ENCODE measurements at regions not wholly inside any gene's neighbourhood (a gene's known extent, or its start where the extent isn't known, plus 50 kb on each side); places are given as distances from the start of the nearest gene placed in this dataset.
"Not testable (repeated sequence)": the region's sequence is repeated elsewhere in the genome, so short reads cannot be mapped to it uniquely, and the experiment has no call there.

DNA sequence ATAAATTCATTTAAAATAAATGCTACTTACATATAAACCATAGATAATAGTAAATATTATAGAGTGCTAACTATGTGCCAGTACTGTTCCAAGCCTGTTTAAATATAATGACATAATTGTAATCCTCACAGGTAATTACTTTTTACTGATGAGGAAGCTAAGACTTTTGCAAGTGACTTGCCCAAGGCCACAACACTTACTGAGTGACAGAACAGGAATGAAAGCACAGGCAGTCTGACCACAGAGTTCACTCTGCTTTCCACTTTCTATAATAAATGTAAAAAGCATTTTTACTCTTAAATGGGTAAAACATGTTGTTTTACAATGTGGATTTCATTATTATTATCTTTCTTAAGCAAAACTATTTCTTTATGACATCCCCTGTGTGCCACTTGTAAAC lies 537.8 kb upstream of the SLC39A10 start:
- FAIRE-seq (no peak), DNase-seq (ENCODE audit: low spot score in 2 of 2) (no peak)

DNA sequence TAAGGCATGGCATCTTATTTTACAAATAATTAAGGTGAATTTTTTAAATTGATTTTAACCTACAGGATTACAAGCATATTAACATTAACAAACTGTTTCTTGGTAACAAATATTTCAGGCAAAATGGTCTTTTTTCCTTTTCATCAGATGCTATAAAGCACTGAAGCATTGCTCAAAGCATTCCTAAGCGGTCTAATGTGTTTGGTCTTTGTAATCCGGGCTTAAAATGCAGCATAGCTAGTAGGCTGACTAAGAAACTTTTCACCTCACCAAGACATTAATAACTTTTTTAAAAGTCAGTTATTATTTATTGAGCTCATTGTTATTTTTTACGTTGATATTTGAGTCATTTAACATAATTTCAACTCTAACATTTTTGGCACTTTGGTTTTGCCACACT lies 538.8 kb upstream of the SLC39A10 start:
- no peak for FAIRE-seq
- no peak for DNase-seq (ENCODE audit: low spot score in 2 of 2)

DNA sequence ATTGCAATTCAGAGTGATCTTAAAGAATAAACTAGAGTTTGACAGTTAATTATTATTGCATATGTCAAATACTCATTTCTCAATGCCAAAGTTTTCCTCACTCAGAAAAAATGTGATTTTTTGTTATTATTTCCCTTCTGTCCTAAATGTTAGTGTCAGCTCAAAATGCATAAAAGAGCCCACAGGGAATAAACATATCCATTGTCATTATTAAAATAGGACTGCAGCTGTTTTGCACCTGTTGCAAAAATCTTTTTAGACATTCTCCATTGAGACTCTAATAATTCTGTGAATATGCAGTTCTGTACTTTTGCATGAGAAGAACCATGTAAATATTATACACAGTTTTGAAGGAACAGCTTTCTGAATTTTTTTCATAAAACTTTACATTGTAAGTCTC lies 540.0 kb upstream of the SLC39A10 start:
- no peak for FAIRE-seq
- no peak for DNase-seq (ENCODE audit: low spot score in 2 of 2)

DNA sequence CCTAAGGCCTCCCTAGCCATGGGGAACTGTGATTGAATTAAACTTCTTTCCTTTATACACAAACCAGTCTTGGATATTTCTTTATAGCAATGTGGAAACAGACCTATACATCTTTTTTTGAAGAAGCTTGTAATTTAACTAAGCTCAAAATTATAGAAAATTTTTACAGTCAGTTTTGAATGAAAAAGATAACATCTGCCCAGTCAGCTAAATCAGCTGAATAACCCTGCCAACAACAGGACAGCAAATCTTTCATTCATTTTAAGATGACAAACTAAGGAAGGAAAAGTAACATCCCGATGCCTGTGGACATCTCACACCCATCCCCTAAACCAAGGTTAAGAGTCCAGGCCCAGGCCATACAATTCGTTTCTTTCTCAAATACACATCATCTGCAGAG lies 541.3 kb upstream of the SLC39A10 start:
- FAIRE-seq (no peak), DNase-seq (ENCODE audit: low spot score in 2 of 2) (no peak)

DNA sequence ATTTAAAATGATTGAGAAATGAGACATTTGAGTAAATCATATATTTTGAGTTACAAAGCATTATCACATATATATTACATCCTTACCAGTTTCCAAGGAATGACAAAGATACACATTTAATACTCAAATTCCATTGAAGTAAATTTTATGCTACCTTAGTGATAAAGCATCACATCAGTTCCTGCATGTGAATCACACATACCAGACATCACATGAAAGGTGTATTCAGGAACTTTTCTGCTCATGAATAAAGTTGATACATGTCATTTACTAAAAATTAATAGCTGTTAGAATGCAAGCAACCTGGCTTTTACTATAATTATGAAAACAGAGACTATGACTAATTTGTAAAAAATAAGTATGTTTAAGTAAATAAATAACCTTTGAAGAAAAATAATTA lies 548.8 kb upstream of the SLC39A10 start:
- DNase-seq (ENCODE audit: low spot score in 2 of 2), result no peak
- FAIRE-seq, result no peak

DNA sequence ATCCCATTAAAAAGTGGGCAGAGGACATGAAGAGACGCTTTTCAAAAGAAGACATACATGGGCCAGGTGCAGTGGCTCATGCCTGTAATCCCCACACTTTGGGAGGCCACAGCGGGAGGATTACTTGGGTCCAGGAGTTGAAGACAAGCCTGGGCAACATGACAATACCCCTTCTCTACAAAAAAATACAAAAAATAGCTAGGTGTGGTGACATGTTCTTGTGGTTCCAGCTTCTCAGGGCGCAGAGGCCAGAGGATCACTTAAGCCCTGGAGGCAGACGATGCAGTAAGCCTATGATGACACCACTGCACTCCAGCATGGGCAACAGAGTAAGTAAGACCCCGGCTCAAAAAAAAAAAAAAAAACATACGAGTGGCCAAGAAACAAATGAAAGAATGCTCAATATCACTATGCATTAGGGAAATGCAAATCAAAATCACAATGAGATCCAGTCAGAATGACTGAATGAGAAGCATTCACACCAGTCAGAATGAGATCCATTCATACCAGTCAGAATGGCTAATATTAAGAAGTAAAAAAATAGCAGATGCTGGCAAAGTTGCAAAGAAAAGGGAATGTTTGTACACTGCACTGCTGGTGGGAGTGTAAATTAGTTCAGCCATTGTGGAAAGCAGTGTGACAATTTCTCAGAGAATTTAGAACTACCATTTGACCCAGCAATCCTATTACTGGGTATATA lies 550.2 kb upstream of the SLC39A10 start:
- DNase-seq (ENCODE audit: low spot score in 2 of 2) (no peak), FAIRE-seq (peak; percentile 47)

DNA sequence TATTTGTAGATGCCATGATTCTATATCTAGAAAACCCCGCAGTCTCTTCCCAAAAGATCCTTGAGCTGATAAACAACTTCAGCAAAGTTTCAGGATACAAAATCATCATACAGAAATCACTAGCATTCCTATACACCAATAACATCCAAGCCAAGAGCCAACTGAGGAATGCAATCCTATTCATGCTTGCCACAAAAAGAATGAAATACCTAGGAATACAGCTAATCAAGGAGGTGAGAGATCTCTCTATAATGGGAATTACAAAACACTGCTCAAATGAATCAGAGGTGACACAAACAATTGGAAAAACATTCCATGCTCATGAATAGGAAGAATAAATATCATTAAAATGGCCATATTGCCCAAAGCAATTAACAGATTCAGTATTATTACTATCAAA lies 551.4 kb upstream of the SLC39A10 start:
- FAIRE-seq, result no peak
- DNase-seq (ENCODE audit: low spot score in 2 of 2), result no peak

DNA sequence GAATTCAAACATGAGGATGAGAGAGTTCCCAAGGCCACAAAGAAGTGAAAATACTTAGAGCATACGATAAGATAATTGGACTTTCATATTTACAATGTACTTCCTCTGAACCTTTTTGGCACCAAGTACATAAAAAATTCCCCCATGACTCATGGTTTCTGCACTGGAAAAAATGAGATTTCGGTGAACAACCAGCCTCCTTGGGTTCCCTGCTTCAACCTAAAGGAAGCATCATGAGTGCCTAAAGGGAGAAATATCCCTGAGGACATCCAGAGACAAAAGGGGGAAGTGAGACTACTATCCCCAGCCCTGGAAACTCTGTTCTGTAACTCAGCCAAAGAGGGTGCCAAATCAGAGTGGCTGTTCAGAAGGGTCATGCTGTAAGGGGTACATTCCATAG lies 562.7 kb upstream of the SLC39A10 start:
- DNase-seq (ENCODE audit: low spot score in 2 of 2) (no peak), FAIRE-seq (no peak)

DNA sequence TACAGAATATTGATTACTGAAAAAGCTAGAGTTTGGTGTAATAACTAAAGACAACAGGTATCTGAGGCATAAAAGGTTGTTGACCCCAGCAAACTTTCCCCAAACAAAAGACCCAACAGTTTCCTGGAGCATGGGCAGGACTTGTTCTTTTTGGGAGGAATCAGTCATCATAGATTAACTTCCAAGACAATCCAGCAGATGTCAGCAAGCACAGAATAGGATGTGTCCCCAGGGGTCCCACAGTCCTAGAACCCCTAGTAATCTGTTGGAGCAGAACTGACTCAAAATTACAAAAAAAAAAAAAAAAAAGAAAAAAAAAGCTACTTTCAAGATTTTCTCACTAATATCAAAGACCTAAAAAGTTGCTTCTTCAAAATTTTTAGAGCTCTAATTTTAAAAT lies 564.7 kb upstream of the SLC39A10 start:
- FAIRE-seq, result no peak
- no peak for DNase-seq (ENCODE audit: low spot score in 2 of 2)

DNA sequence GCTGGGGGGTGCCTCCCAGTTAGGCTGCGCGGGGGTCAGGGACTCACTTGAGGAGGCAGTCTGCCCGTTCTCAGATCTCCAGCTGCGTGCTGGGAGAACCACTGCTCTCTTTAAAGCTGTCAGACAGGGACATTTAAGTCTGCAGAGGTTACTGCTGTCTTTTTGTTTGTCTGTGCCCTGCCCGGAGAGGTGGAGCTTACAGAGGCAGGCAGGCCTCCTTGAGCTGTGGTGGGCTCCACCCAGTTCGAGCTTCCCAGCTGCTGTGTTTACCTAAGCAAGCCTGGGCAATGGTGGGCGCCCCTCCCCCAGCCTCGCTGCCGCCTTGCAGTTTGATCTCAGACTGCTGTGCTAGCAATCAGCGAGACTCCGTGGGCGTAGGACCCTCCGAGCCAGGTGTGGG lies 584.2 kb upstream of the SLC39A10 start:
- FAIRE-seq; DNase-seq (ENCODE audit: low spot score in 2 of 2): not testable (repeated sequence)

DNA sequence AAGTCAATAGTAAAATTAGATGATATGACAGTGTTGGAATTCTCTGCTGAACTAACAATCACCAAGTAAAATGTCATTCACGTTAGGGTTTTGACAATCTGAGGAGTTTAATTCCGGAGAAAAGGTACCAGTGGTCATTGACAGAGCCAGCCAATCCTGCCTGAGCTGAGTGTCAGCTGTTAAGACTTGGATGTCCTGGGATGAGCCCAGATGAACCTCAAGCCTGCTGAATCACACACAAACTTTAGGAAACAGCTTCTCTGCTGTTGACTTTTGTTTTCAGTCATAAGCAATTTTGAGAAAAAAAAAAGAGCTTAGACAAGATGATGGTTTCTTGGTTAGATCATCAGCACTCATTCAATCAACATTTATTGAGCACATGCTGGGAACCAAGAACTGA lies 600.0 kb upstream of the SLC39A10 start:
- FAIRE-seq, result no peak
- DNase-seq (ENCODE audit: low spot score in 2 of 2), result no peak

DNA sequence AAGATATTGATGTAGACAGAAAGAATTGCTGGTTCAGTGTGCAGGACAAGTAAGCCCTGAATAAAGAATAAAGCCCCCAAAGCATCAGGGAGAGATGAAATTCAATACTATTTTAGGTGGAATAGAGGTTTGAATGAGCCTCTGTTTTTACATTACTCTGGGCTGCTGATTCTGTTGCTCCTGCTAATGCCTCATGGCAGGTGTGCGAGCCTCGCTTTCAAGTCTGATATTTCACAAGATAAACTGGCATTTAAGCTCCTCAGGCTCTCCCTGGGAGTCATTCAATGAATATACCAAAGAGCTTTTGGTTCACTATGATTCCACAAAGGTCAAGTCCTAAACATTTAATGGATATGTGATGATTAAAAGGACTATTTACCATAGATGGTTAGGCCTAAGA lies 601.0 kb upstream of the SLC39A10 start:
- FAIRE-seq (no peak), DNase-seq (ENCODE audit: low spot score in 2 of 2) (no peak)

DNA sequence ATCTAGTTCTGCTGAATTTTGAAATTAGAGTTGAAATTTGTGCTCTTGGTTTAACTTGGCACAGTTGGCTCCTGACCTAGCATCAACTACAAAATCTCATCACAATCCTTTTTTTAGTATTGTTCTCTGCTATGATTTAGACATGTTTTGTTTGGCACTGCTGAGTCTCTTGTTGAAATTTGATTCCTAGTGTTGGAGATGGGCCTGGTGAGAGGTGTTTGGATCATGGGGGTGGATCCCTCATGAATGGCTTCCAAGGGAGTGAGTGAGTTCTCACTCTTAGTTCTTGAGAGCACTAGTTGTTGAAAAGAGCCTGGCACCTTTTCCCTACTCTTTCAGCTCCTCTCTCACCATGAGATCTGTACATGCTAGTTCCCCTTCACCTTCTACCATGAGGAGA lies 605.6 kb upstream of the SLC39A10 start:
- DNase-seq (ENCODE audit: low spot score in 2 of 2) (no peak), FAIRE-seq (no peak)

DNA sequence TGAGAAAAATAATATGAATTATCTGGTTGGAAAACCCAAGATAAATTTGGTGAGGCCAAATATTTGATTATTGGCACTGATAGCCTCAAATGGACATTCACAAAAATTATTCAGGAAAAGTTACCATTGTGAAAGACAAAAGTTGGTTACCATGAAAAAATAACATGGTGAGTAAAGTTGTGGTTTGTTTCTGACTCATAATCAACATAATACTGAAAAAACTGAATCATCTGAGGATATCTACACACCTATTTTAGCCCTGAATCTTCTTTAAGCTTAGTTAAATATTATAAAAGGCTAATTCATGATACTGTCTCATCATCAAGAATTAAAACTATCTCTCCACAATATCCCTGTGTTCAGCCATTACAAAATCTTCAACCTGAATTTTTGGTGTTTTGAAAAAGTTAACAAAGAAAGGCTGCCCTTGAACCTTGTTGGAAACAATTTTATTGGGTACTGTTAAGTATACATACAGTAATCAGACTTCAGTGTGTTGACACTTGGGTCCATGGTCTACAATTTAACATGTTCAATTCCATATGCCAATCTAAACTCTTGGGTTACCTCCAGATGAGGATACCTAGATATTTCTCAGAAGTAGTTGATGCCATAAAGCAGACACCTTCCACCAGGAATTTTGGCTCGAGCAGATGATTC lies 607.5 kb upstream of the SLC39A10 start:
- FAIRE-seq (no peak), DNase-seq (ENCODE audit: low spot score in 2 of 2) (no peak)

DNA sequence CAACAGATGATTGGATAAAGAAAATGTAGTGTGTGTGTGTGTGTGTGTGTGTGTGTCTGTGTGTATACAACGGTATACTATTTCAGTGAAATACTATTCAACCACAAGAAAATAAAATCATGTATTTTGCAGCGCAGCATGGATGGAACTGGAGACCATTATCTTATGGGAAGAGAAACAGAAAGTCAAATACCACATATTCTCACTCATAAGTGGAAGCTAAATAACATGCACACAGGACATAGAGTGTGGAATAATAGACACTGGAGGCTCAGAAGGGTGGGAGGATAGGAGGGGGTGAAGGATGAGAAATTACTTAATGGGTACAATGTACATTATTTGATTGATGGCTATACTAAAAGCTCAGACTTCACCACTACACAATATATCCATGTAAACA lies 609.1 kb upstream of the SLC39A10 start:
- no peak for FAIRE-seq
- DNase-seq (ENCODE audit: low spot score in 2 of 2), result no peak

DNA sequence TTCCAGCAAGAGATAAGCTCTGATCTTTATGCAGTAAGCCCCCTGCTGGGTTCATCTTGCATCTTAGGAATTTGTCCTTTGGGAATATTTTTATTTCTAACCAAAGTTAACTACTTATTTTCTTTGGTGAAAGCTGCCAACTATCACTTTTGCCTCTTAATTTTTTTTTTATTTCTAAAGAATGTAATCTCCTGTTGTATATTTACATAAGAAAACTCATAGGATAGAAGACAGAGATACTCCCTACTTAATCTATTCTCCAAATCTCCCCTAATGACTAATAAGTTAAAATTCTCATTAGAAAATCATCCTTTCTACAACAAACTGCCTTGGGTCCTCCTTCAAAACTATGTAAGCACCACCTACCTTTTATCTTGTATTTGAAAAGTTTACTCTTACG lies 612.2 kb upstream of the SLC39A10 start:
- no peak for DNase-seq (ENCODE audit: low spot score in 2 of 2)
- no peak for FAIRE-seq

DNA sequence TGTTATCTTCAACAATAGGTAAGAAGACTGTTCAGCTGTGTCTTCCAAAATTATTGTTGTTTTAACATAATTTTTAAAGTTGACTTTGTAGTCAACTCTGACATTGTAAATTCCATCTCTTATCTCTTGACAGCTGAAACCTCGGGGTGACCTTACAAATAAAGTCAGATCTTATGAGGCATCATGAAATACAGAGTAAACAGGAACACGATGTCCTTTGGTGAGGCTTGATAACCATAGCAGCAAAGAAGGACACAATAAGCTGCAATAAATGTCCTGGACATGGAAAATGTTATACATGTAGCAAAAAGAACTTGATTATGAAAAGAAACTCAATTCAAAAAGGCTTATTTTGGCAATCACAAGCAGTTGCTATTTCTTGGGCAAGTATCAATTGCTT lies 618.9 kb upstream of the SLC39A10 start:
- FAIRE-seq (no peak), DNase-seq (ENCODE audit: low spot score in 2 of 2) (no peak)

DNA sequence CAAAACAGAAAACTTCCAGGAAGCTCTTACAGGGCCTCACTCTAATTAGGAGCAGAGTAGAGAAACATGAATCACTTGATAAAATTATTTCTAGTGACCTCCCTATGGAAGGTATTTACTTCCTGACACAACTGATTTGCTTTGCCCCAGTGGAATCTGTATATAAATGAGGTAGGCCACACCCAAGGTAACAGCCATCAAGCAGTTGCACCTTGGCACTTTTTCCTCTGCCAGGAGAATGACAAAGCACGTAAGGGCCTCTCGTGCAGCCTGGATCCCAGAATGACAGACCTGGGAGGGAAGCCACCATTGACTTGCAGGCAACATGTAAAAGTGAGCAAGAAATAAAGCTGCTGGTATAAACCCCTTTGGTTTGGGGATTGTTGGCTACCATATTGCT lies 620.0 kb upstream of the SLC39A10 start:
- no peak for FAIRE-seq
- DNase-seq (ENCODE audit: low spot score in 2 of 2), result no peak

DNA sequence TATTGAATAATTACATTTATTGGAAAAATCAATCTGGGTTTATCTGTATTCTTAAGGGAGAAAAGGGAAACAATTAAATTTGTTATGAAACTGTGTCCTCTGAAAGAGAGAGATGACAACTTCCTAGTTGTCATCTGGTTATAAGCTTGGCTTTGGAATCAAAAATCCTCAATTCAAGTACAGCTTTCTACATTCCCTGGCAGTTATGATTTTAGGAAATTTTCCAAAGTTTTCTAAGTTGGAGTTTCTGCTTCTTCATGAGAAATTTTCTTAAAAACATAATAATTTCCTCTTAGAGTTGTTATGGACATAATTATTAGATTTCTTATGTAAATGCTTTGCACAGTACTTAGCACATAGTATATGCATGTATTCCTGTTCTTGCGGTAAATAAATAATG lies 625.6 kb upstream of the SLC39A10 start:
- FAIRE-seq (no peak), DNase-seq (ENCODE audit: low spot score in 2 of 2) (no peak)

DNA sequence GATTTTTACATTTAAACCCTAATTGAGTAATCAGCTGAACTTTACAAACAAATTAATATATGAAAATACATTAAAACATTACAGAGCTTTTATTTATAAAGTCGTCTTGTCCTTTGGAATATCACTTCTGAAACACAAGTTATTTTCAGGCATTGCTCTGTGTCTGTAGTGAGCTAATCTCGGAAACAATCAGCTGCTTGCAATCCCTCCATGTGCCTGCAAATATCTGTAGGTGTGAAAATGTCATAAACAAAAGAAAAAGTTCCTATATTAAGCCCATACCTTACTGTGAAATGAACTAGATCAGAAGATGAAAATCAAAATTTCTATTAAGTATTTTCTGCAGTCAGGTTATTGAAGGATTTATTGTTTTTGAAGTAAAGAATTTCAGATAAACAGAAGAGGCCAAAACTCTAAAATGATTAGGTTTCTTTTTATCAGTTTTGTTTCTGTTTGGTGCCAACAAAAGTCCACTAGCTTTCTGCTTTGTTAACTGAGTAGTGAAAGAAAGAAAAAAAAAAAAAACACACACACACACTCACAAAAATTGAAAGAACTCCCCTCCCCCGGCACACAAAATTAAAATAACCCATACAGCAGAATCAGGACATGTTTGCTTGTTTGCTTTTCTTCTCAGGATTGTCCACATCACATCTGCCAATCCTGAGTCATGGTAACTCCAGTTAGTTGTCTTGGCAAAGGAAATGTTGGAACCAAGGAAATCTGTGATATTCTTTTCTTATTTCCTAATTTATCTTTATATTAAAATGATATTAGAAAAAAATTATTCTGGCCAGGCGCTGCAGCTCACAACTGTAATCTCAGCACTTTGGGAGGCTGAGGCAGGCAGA lies 627.0 kb upstream of the SLC39A10 start:
- no peak for FAIRE-seq

DNA sequence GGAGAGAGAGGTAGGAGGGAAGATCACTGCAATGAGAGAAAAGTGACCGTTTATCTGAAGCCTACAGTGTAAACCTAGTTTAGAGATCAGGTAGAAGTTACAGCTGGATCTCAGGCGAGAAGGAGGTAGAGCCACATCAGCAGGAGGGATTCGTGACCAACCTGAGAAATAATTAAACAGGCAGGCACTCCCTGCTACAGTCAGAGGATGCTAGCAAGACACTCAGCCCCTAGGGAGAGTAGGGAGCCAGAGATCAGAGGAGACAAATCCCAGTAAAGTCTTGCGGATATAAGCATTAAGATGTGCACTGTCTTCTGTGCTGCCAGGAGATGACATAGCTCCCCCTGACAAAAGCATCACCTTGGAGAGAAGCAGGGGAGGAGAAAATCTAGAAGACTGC lies 629.1 kb upstream of the SLC39A10 start:
- DNase-seq (ENCODE audit: low spot score in 2 of 2) (no peak), FAIRE-seq (no peak)

More for the DNA sequence above, 627.0 kb upstream of the SLC39A10 start:
- no peak for DNase-seq (ENCODE audit: low spot score in 2 of 2)

DNA sequence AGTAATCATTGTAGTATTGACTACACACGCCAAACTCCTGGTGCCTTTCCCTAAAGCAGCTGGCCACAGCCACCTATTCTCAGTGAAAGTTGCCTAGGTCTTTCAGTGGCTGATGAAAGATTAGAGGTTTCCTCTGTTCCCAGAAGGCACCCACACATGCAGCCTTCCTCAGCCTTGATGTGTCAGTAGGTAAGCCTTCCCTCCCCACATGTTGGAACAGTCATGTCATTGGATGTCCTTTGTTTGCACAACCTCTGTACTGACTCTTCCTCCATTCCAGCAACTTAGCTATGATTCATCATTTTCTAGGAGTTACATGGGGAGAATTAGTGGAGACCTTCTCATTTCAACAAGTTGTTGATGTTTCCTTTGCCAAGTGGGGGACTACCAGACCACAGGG lies 630.8 kb upstream of the SLC39A10 start:
- DNase-seq (ENCODE audit: low spot score in 2 of 2) (no peak), FAIRE-seq (no peak)
